ENCODE measurements at regions not wholly inside any gene's neighbourhood (a gene's known extent, or its start where the extent isn't known, plus 50 kb on each side); places are given as distances from the start of the nearest gene placed in this dataset.

GRCh38 chr13:36549755-36550154 is 117.5 kb downstream of the CCNA1 start:
- Histone ChIP-seq H3K36me3 (ENCODE audit: control insufficient read depth in 2 of 2, extremely low read depth in 1 of 2, insufficient read depth in 2 of 2, low read length in 2 of 2) (no peaks in the 10 kb centered on the region), H3K4me1 (ENCODE audit: control insufficient read depth, extremely low read depth, insufficient read depth, low read length) (no peaks in the 10 kb centered on the region), H4K20me1 (replicated peaks; ENCODE audit: control insufficient read depth, extremely low read depth, insufficient read depth, low read length) (no peaks in the 10 kb centered on the region), H3K9ac (replicated peaks; ENCODE audit: extremely low read depth, insufficient read depth, low read length) (no peak overlapping the region), H3K4me3 (replicated peaks in 1 of 3; ENCODE audit: insufficient read depth in 1 of 3, low read depth in 1 of 3, low read length in 3 of 3) (no peak overlapping the region), H3K4me2 (ENCODE audit: insufficient read depth, low read length) (no peak overlapping the region), H3K79me2 (ENCODE audit: control insufficient read depth, insufficient read depth, low read length) (no peaks in the 10 kb centered on the region), H3K27ac (ENCODE audit: insufficient read depth, low read depth, low read length) (no peak overlapping the region), H2AFZ (ENCODE audit: low read depth, low read length) (no peak overlapping the region), H3K27me3 (ENCODE audit: control insufficient read depth in 2 of 2, insufficient read depth in 2 of 2, low read length in 2 of 2) (no peaks in the 10 kb centered on the region), H3K9me1 (replicated peaks; ENCODE audit: control insufficient read depth, extremely low read depth, insufficient read depth, low read length) (no peaks in the 10 kb centered on the region), H3K9me3 (replicated peaks; ENCODE audit: control insufficient read depth, insufficient read depth, low read length) (no peaks in the 10 kb centered on the region)
- no peak for DNase-seq (ENCODE audit: low read depth, low spot score)
- FAIRE-seq = no peak
- BruUV-seq (replicated peaks) = no TSS peak
- TF ChIP-seq, protein P1, sequence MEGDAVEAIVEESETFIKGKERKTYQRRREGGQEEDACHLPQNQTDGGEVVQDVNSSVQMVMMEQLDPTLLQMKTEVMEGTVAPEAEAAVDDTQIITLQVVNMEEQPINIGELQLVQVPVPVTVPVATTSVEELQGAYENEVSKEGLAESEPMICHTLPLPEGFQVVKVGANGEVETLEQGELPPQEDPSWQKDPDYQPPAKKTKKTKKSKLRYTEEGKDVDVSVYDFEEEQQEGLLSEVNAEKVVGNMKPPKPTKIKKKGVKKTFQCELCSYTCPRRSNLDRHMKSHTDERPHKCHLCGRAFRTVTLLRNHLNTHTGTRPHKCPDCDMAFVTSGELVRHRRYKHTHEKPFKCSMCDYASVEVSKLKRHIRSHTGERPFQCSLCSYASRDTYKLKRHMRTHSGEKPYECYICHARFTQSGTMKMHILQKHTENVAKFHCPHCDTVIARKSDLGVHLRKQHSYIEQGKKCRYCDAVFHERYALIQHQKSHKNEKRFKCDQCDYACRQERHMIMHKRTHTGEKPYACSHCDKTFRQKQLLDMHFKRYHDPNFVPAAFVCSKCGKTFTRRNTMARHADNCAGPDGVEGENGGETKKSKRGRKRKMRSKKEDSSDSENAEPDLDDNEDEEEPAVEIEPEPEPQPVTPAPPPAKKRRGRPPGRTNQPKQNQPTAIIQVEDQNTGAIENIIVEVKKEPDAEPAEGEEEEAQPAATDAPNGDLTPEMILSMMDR (IDR thresholded peaks at IDR 0.05; ENCODE audit: extremely low read depth in 1 of 2, insufficient read depth in 1 of 2, low read depth in 1 of 2, low read length in 2 of 2) = no peak
- no peak for TF ChIP-seq POLR2AphosphoS5 (IDR thresholded peaks at IDR 0.05; ENCODE audit: insufficient read depth, low read depth, low read length)
- TF ChIP-seq MAX (IDR thresholded peaks at IDR 0.05; ENCODE audit: insufficient read depth, insufficient read length) = no peak
- TF ChIP-seq EZH2 (IDR thresholded peaks at IDR 0.05; ENCODE audit: borderline replicate concordance, low read depth, low read length, severe bottlenecking) = no peak
- TF ChIP-seq POLR2A (IDR thresholded peaks at IDR 0.05; ENCODE audit: low read depth, low read length) = no peak
- TF ChIP-seq FOS (IDR thresholded peaks at IDR 0.05; ENCODE audit: borderline replicate concordance, insufficient read depth, low read length) = no peak
- TF ChIP-seq GATA2 (IDR thresholded peaks at IDR 0.05; ENCODE audit: insufficient read depth, insufficient read length, low read depth, low read length) = no peak
- TF ChIP-seq JUN (IDR thresholded peaks at IDR 0.05; ENCODE audit: borderline replicate concordance, insufficient read depth, insufficient read length, low read depth) = no peak
- TF ChIP-seq MYC (IDR thresholded peaks at IDR 0.05; ENCODE audit: low read depth, low read length) = no peak
- intact Hi-C loops (cut with micrococcal nuclease) (no loop called here), dilution Hi-C loops (cut with MboI; ENCODE audit: extremely low pct_ligation_motif_present, low sequenced_read_pairs) (no loop called here)
- ChIA-PET CTCF (interaction anchor here (1.0 kb wide), 1 partner anchor 69 kb away, joined by 3 read pairs; no protein-coding TSS in a partner anchor), POLR2A (no interaction called here)
